PC-9 (cell line): ENCODE measurements at regions not wholly inside any gene's neighbourhood (a gene's known extent, or its start where the extent isn't known, plus 50 kb on each side); places are given as distances from the start of the nearest gene placed in this dataset.

Source experiments
- EZH2 ChIP-seq: fragments of 200-600 bp; sonication (generic); IDR thresholded peaks from 2 replicates; pipeline ENCODE4 v1.8.0; 2017; ENCODE audit warnings: antibody characterized with exemption, low read depth
- TF ChIP-seq, protein P1 (sequence below): fragments of 200-600 bp; sonication (generic); conservative IDR thresholded peaks from 2 replicates; pipeline ENCODE4 v1.6.1; 2017; ENCODE audit warnings: mixed run types, antibody characterized with exemption, mild to moderate bottlenecking, moderate library complexity

GRCh38 chr18:2244641-2245040 is 326.7 kb downstream of the METTL4 start:
- TF ChIP-seq, protein P1, sequence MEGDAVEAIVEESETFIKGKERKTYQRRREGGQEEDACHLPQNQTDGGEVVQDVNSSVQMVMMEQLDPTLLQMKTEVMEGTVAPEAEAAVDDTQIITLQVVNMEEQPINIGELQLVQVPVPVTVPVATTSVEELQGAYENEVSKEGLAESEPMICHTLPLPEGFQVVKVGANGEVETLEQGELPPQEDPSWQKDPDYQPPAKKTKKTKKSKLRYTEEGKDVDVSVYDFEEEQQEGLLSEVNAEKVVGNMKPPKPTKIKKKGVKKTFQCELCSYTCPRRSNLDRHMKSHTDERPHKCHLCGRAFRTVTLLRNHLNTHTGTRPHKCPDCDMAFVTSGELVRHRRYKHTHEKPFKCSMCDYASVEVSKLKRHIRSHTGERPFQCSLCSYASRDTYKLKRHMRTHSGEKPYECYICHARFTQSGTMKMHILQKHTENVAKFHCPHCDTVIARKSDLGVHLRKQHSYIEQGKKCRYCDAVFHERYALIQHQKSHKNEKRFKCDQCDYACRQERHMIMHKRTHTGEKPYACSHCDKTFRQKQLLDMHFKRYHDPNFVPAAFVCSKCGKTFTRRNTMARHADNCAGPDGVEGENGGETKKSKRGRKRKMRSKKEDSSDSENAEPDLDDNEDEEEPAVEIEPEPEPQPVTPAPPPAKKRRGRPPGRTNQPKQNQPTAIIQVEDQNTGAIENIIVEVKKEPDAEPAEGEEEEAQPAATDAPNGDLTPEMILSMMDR = no peak
- no peak for TF ChIP-seq EZH2
